GM12878 (cell line): ENCODE measurements at regions not wholly inside any gene's neighbourhood (a gene's known extent, or its start where the extent isn't known, plus 50 kb on each side); places are given as distances from the start of the nearest gene placed in this dataset.

Experiments
- ATF7 ChIP-seq: fragments of 450-650 bp; IDR thresholded peaks from 2 replicates; pipeline ENCODE4 v1.6.1; 2016; ENCODE audit warnings: low read depth, mild to moderate bottlenecking
- CHD4 ChIP-seq: fragments of 200-600 bp; sonication (generic); IDR thresholded peaks from 2 replicates; pipeline ENCODE4 v1.6.1; 2016; ENCODE audit warnings: mild to moderate bottlenecking
- DPF2 ChIP-seq: fragments of 450-650 bp; IDR thresholded peaks from 2 replicates; pipeline ENCODE4 v1.6.1; 2017; ENCODE audit warnings: mild to moderate bottlenecking
- EP300 ChIP-seq, 2 experiments: fragments of 150-350 bp in 1 of 2; IDR thresholded peaks; 2 replicates each; pipeline ENCODE4 v1.6.1; 2011 to 2012; ENCODE audit warnings: low read depth in 2 of 2, low read length in 2 of 2, borderline replicate concordance in 1 of 2, improper control_type of control experiment in 1 of 2, inconsistent platforms in 1 of 2; ENCODE audit not compliant: control insufficient read depth in 1 of 2
- HDGF ChIP-seq: fragments of 450-650 bp; IDR thresholded peaks from 2 replicates; pipeline ENCODE4 v1.6.1; 2016; ENCODE audit warnings: antibody characterized with exemption
- HSF1 ChIP-seq: fragments of 150-350 bp; IDR thresholded peaks from 2 replicates; pipeline ENCODE4 v1.6.1; 2014; ENCODE audit warnings: mild to moderate bottlenecking, low read depth, low read length
- MEF2B ChIP-seq: fragments of 450-650 bp; IDR thresholded peaks from 2 replicates; pipeline ENCODE4 v1.6.1; 2018; ENCODE audit warnings: mild to moderate bottlenecking, moderate library complexity; ENCODE audit not compliant: partially characterized antibody, poor library complexity, severe bottlenecking
- MTA3 ChIP-seq: IDR thresholded peaks from 2 replicates; pipeline ENCODE4 v1.6.1; 2012; ENCODE audit warnings: low read length, inconsistent platforms, borderline replicate concordance
- POLR2A ChIP-seq: IDR thresholded peaks from 2 replicates; pipeline ENCODE4 v1.6.1; 2011; ENCODE audit warnings: low read depth, mild to moderate bottlenecking, low read length
- STAT1 ChIP-seq: fragments of 450-650 bp; conservative IDR thresholded peaks from 2 replicates; pipeline ENCODE4 v1.6.1; 2014; ENCODE audit warnings: antibody characterized with exemption, mild to moderate bottlenecking
- TBL1XR1 ChIP-seq: IDR thresholded peaks from 2 replicates; pipeline ENCODE4 v1.6.1; 2012; ENCODE audit warnings: low read depth, low read length, improper control_type of control experiment
- ZNF217 ChIP-seq: fragments of 450-650 bp; IDR thresholded peaks from 2 replicates; pipeline ENCODE4 v1.6.1; 2017; ENCODE audit warnings: antibody characterized with exemption, mild to moderate bottlenecking
- ZSCAN29 ChIP-seq: fragments of 450-650 bp; IDR thresholded peaks from 2 replicates; pipeline ENCODE4 v1.6.1; 2017; ENCODE audit warnings: mild to moderate bottlenecking, moderate library complexity
- TF ChIP-seq, protein P1 (sequence below): fragments of 450-650 bp; IDR thresholded peaks from 2 replicates; pipeline ENCODE4 v1.6.1; 2017; ENCODE audit warnings: mild to moderate bottlenecking, low read depth, inconsistent platforms; ENCODE audit not compliant: poor library complexity, severe bottlenecking
- TF ChIP-seq, protein P2 (sequence below): IDR thresholded peaks from 2 replicates; pipeline ENCODE4 v1.6.1; 2012; ENCODE audit warnings: improper control_type of control experiment, low read depth, low read length; ENCODE audit not compliant: insufficient replicate concordance
- TF ChIP-seq, protein P3 (sequence below): fragments of 450-650 bp; IDR thresholded peaks from 2 replicates; pipeline ENCODE4 v1.6.1; 2017; ENCODE audit warnings: mild to moderate bottlenecking, moderate library complexity
- TF ChIP-seq, protein P4 (sequence below): IDR thresholded peaks from 2 replicates; pipeline ENCODE4 v1.6.1; 2012; ENCODE audit warnings: low read depth, low read length, improper control_type of control experiment

DNA sequence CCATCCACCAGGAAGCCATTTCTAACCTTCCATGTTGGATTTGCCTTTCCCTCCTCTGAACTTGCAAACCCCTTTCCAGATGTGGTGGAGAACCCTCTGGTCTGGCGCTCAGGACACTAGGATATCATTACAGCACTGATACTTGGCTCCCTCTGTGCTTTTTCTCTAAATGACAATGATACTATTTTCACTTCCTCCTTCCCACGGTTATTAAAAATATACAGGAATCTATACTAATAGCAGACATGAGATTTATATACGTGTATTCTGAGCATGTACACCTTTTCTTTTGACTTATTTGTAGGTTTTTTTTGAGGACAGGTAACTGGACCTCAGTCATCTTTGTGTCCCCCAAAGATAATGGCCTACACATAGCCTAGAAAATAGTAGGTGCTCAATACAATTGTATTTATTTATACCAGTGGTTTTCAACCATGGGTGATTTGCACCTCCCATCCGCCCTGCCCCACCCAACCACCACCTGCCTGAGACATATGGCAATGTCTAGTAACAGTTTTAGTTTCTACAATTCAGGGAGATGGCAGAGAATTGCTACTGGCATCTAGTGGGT lies 60.4 kb upstream of the PLAC8 start (continued):
- TF ChIP-seq, protein P1, sequence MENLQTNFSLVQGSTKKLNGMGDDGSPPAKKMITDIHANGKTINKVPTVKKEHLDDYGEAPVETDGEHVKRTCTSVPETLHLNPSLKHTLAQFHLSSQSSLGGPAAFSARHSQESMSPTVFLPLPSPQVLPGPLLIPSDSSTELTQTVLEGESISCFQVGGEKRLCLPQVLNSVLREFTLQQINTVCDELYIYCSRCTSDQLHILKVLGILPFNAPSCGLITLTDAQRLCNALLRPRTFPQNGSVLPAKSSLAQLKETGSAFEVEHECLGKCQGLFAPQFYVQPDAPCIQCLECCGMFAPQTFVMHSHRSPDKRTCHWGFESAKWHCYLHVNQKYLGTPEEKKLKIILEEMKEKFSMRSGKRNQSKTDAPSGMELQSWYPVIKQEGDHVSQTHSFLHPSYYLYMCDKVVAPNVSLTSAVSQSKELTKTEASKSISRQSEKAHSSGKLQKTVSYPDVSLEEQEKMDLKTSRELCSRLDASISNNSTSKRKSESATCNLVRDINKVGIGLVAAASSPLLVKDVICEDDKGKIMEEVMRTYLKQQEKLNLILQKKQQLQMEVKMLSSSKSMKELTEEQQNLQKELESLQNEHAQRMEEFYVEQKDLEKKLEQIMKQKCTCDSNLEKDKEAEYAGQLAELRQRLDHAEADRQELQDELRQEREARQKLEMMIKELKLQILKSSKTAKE = no peak
- no peak for TF ChIP-seq ZSCAN29
- peak; percentile 62; the same call in 1 of the 2 replicates for TF ChIP-seq ATF7
- TF ChIP-seq HSF1 = no peak
- TF ChIP-seq POLR2A = no peak
- TF ChIP-seq STAT1 = no peak
- peak; percentile 93 for TF ChIP-seq DPF2
- peak; percentile 86 for TF ChIP-seq ZNF217
- peak; percentile 75 for TF ChIP-seq MTA3
- TF ChIP-seq, protein P2, sequence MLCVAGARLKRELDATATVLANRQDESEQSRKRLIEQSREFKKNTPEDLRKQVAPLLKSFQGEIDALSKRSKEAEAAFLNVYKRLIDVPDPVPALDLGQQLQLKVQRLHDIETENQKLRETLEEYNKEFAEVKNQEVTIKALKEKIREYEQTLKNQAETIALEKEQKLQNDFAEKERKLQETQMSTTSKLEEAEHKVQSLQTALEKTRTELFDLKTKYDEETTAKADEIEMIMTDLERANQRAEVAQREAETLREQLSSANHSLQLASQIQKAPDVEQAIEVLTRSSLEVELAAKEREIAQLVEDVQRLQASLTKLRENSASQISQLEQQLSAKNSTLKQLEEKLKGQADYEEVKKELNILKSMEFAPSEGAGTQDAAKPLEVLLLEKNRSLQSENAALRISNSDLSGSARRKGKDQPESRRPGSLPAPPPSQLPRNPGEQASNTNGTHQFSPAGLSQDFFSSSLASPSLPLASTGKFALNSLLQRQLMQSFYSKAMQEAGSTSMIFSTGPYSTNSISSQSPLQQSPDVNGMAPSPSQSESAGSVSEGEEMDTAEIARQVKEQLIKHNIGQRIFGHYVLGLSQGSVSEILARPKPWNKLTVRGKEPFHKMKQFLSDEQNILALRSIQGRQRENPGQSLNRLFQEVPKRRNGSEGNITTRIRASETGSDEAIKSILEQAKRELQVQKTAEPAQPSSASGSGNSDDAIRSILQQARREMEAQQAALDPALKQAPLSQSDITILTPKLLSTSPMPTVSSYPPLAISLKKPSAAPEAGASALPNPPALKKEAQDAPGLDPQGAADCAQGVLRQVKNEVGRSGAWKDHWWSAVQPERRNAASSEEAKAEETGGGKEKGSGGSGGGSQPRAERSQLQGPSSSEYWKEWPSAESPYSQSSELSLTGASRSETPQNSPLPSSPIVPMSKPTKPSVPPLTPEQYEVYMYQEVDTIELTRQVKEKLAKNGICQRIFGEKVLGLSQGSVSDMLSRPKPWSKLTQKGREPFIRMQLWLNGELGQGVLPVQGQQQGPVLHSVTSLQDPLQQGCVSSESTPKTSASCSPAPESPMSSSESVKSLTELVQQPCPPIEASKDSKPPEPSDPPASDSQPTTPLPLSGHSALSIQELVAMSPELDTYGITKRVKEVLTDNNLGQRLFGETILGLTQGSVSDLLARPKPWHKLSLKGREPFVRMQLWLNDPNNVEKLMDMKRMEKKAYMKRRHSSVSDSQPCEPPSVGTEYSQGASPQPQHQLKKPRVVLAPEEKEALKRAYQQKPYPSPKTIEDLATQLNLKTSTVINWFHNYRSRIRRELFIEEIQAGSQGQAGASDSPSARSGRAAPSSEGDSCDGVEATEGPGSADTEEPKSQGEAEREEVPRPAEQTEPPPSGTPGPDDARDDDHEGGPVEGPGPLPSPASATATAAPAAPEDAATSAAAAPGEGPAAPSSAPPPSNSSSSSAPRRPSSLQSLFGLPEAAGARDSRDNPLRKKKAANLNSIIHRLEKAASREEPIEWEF = peak; percentile 69
- TF ChIP-seq CHD4 = no peak
- TF ChIP-seq, protein P3, sequence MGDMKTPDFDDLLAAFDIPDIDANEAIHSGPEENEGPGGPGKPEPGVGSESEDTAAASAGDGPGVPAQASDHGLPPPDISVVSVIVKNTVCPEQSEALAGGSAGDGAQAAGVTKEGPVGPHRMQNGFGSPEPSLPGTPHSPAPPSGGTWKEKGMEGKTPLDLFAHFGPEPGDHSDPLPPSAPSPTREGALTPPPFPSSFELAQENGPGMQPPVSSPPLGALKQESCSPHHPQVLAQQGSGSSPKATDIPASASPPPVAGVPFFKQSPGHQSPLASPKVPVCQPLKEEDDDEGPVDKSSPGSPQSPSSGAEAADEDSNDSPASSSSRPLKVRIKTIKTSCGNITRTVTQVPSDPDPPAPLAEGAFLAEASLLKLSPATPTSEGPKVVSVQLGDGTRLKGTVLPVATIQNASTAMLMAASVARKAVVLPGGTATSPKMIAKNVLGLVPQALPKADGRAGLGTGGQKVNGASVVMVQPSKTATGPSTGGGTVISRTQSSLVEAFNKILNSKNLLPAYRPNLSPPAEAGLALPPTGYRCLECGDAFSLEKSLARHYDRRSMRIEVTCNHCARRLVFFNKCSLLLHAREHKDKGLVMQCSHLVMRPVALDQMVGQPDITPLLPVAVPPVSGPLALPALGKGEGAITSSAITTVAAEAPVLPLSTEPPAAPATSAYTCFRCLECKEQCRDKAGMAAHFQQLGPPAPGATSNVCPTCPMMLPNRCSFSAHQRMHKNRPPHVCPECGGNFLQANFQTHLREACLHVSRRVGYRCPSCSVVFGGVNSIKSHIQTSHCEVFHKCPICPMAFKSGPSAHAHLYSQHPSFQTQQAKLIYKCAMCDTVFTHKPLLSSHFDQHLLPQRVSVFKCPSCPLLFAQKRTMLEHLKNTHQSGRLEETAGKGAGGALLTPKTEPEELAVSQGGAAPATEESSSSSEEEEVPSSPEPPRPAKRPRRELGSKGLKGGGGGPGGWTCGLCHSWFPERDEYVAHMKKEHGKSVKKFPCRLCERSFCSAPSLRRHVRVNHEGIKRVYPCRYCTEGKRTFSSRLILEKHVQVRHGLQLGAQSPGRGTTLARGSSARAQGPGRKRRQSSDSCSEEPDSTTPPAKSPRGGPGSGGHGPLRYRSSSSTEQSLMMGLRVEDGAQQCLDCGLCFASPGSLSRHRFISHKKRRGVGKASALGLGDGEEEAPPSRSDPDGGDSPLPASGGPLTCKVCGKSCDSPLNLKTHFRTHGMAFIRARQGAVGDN = peak; percentile 77
- TF ChIP-seq TBL1XR1 = no peak
- TF ChIP-seq EP300 (IDR thresholded peaks at IDR 0.05; ENCODE audit: borderline replicate concordance in 1 of 2, control insufficient read depth in 1 of 2, low read depth in 2 of 2, low read length in 2 of 2) = peak; percentile 1 to 47; a peak in 1 of 4 replicates
- no peak for TF ChIP-seq HDGF
- TF ChIP-seq, protein P4, sequence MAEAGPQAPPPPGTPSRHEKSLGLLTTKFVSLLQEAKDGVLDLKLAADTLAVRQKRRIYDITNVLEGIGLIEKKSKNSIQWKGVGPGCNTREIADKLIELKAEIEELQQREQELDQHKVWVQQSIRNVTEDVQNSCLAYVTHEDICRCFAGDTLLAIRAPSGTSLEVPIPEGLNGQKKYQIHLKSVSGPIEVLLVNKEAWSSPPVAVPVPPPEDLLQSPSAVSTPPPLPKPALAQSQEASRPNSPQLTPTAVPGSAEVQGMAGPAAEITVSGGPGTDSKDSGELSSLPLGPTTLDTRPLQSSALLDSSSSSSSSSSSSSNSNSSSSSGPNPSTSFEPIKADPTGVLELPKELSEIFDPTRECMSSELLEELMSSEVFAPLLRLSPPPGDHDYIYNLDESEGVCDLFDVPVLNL = no peak
- peak; percentile 73 for TF ChIP-seq MEF2B
